GM12874 (cell line): ENCODE measurements at regions not wholly inside any gene's neighbourhood (a gene's known extent, or its start where the extent isn't known, plus 50 kb on each side); places are given as distances from the start of the nearest gene placed in this dataset.

ENCODE experiments used
- TF ChIP-seq, protein P1 (sequence below): IDR thresholded peaks from 2 replicates; pipeline ENCODE4 v1.5.1; 2011; ENCODE audit warnings: low read depth, mild to moderate bottlenecking, control low read depth, low read length, moderate library complexity; ENCODE audit not compliant: insufficient read depth

DNA sequence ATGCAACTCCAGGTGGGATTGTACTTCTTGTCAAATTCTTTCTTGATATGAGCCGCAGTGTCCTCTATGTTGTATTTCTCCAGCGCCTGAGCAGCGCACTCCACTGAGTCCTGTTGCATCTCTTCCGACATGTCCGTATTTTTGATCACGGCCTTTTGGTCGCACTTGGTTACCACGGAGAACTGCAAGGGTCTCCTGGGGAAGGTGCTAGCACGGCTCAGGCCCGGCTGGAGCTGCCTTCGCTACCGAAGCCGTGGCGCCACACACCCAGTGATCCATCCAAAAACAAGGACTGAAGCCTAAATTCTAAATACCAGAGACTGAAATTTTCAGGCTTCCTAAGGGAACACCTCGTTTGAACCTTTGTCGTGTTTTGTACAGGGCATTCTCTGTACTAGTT, 194.4 kb upstream of the SEMA3D start:
- TF ChIP-seq, protein P1, sequence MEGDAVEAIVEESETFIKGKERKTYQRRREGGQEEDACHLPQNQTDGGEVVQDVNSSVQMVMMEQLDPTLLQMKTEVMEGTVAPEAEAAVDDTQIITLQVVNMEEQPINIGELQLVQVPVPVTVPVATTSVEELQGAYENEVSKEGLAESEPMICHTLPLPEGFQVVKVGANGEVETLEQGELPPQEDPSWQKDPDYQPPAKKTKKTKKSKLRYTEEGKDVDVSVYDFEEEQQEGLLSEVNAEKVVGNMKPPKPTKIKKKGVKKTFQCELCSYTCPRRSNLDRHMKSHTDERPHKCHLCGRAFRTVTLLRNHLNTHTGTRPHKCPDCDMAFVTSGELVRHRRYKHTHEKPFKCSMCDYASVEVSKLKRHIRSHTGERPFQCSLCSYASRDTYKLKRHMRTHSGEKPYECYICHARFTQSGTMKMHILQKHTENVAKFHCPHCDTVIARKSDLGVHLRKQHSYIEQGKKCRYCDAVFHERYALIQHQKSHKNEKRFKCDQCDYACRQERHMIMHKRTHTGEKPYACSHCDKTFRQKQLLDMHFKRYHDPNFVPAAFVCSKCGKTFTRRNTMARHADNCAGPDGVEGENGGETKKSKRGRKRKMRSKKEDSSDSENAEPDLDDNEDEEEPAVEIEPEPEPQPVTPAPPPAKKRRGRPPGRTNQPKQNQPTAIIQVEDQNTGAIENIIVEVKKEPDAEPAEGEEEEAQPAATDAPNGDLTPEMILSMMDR, result no peak

GRCh38 chr7:85376589-85376988, 189.7 kb upstream of the SEMA3D start:
- TF ChIP-seq, protein P1, result no peak

- TF ChIP-seq, protein P1, result no peak
Observed at GRCh38 chr7:85356916-85357315, 170.1 kb upstream of the SEMA3D start.

DNA sequence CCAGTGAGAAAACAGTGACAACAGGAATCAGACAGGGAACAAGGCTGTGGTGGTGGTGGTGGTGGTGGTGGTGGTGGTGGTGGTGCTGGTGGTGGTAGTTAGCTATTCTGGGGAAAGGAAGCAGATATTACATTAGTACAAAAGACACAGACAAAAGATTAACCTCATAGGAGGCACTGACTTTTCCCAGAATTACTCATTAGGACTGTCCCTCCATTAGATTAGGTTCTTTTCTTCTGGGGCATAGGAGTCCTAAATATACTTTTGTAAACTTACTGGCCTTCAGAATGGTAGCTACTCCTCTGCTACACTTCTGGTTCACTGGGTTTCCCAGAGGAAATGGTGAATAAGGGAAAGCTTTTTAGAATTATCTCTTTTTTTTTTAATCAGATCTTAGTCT, 156.6 kb upstream of the SEMA3D start:
- TF ChIP-seq, protein P1, result no peak

- TF ChIP-seq, protein P1, result no peak
Observed at GRCh38 chr7:85342781-85343180, 155.9 kb upstream of the SEMA3D start.

GRCh38 chr7:85341973-85342372, 155.1 kb upstream of the SEMA3D start:
- TF ChIP-seq, protein P1, result no peak

DNA sequence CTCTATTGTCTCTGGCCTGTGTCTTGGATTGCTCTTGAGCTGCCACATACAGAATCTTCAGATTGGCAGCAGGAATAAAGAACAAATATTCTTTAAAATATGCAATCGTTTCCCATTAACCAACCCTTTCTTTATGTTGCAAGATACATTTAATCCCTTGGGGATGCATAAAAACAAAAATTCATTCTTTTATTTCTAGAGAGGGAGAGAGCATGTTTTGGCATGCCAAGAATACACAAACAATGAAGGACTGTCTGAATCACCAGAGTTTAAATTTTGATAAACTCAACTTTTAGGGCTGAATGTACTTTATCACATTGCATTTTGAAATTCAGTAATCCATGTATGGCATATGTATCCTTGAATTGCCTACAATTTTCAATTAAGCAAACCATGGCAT, 154.3 kb upstream of the SEMA3D start:
- TF ChIP-seq, protein P1, result no peak

DNA sequence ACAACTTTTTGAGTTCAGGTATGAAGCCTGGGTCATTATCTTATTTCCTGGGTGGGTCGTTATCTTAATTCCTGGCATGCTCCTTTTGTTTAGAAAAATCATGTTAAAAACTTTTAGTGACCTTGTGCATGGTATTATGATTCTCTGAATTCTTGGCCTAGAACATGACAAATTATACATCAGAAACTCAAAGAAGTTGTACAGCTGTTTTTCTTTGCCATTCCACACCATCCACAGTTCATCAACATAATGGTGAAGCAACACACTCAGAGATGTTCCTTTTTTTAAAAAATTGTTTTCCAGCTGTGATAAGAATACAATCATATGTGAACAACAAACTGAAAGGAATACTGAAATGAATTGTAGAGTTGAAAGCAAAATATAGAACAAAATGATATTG, 149.2 kb upstream of the SEMA3D start:
- TF ChIP-seq, protein P1, result no peak
